ENCODE measurements at regions not wholly inside any gene's neighbourhood (a gene's known extent, or its start where the extent isn't known, plus 50 kb on each side); places are given as distances from the start of the nearest gene placed in this dataset.

GRCh38 chr1:21378705-21379494, 61.0 kb upstream of the NBPF3 start:
- Histone ChIP-seq H3K4me1 (ENCODE audit: control insufficient read depth in 4 of 4, insufficient read depth in 4 of 4, low read length in 3 of 4) (no peaks in the 10 kb centered on the region), H3K27ac (ENCODE audit: low read depth in 1 of 2, low read length in 2 of 2) (no peak overlapping the region), H3K36me3 (ENCODE audit: control insufficient read depth in 4 of 4, insufficient read depth in 3 of 4, low read depth in 1 of 4, low read length in 3 of 4) (no peaks in the 10 kb centered on the region), H3K9me3 (ENCODE audit: control insufficient read depth in 4 of 4, low read length in 3 of 4) (peaks cover 0 to 4% (median under 1%) of the 10 kb centered on the region in 4 donors), H3K27me3 (ENCODE audit: control insufficient read depth in 4 of 4, insufficient read depth in 4 of 4, low read length in 3 of 4) (no peaks in the 10 kb centered on the region), H3K4me3 (ENCODE audit: low read depth in 1 of 3, low read length in 3 of 3) (no peak overlapping the region), H3K9ac (ENCODE audit: low read depth in 1 of 2, low read length in 2 of 2) (no peak overlapping the region)
- 89% methylated on average over 9 of the region's 9 CpGs for WGBS
- no peak for DNase-seq (ENCODE audit: low spot score)
- no peak for TF ChIP-seq HNF4G (IDR thresholded peaks at IDR 0.05)
- TF ChIP-seq CTCF (IDR thresholded peaks at IDR 0.05; ENCODE audit: low read depth, low read length, missing input control): no peak
- TF ChIP-seq RAD21 (IDR thresholded peaks at IDR 0.05): no peak
- TF ChIP-seq ZBTB33 (IDR thresholded peaks at IDR 0.05): no peak
- no peak for TF ChIP-seq MAX (IDR thresholded peaks at IDR 0.05)
- no peak for TF ChIP-seq SP1 (IDR thresholded peaks at IDR 0.05)
- no peak for TF ChIP-seq HNF4A (conservative IDR thresholded peaks at IDR 0.05)
- no peak for TF ChIP-seq EGR1 (IDR thresholded peaks at IDR 0.05; ENCODE audit: low read depth in 2 of 2)
- no peak for TF ChIP-seq REST (IDR thresholded peaks at IDR 0.05)
- no peak for TF ChIP-seq FOXA1 (IDR thresholded peaks at IDR 0.05)
- no peak for TF ChIP-seq YY1 (IDR thresholded peaks at IDR 0.05)
- TF ChIP-seq GABPA (IDR thresholded peaks at IDR 0.05 in 1 of 2, conservative IDR thresholded peaks at IDR 0.05 in 1 of 2): no peak
- TF ChIP-seq JUND (IDR thresholded peaks at IDR 0.05): no peak
- no peak for TF ChIP-seq ATF3 (IDR thresholded peaks at IDR 0.05)
- TF ChIP-seq RXRA (IDR thresholded peaks at IDR 0.05): no peak
- TF ChIP-seq FOXA2 (IDR thresholded peaks at IDR 0.05): no peak
- TF ChIP-seq TAF1 (conservative IDR thresholded peaks at IDR 0.05): no peak
- no peak for TF ChIP-seq NR2F2 (IDR thresholded peaks at IDR 0.05)

Data from liver (tissue), 8 donors.